Endometrial microvascular endothelial cells (primary cell): ENCODE measurements at regions not wholly inside any gene's neighbourhood (a gene's known extent, or its start where the extent isn't known, plus 50 kb on each side); places are given as distances from the start of the nearest gene placed in this dataset.

Source experiments
- in situ Hi-C: cut with HindIII; loops from 2 replicates; pipeline ENCODE4 v1.10.0; 2017; ENCODE audit warnings: low sequenced_read_pairs, low pct_unique_long_range_greater_than_20kb; ENCODE audit errors: inconsistent ontology term

DNA sequence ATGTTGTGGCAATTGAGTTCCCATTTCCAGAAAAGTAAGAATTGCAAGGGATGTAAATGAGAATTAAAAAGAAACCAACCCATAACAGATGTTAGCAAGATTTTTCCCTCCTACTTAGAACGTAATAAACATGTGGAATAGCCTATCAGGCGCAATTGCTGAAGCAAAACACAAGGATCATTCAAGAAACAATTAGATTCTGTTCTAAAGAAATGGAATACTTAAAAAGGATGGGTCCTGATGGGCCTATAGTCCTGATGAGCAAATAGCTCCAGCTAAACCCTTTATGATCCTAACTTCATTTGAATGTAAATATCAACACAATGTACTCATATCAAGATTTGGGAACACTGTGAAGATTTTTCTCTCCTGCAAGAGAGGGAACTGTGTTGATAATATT, 771.0 kb upstream of the CDH7 start:
- in situ Hi-C loops: no loop called here

DNA sequence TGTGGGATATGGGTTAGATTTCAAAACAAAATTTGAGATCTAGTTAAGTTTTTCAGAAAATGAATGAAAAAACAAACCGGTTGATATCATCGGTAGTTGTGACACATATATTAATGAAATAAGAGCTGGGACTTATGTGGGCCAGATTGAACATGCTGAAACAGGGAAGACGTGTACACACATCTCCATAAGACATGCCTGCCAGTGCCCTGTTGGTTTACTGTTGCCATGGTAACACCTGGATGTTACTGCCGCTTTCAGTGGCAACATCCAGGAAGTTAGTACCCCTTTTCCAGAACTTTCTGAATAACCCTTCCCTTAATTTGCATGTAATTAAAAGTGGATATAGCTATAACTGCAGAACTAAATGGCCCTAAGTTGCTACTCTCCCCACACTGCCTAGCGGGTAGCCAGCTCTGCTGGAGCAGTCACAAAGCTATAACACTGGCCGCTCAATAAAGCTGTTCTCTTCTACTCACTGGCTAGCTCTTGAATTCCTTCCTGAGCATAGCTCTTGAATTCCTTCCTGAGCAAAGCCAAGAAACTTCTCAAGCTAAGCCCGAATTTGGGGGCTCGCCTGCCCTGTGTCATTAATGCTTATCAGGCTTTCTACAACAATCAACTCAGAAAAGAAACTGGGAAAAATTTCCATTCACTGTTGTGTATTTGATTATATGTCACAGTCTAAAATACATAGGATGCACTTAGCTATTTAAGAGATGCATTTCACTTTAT, 776.3 kb upstream of the CDH7 start:
- in situ Hi-C loops: no loop called here

DNA sequence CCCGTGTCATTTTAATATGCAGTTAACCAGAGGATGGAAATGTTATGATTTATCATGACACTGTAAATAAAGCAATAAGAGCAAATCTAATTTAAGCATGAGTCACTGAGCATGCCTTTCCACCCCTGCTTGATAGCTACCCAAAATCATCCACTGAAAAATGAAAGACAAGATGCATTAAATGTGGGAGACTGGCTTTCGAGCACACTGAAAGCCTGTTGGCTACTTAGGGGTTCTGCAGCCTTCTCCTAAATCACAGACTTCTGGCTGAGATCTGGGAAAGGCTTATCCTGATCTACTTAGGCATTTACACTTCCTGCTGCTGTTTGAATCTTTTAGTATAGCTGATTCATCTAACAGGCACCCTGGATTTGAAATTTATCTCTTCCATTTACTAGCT, 778.3 kb upstream of the CDH7 start:
- in situ Hi-C loops: no loop called here

DNA sequence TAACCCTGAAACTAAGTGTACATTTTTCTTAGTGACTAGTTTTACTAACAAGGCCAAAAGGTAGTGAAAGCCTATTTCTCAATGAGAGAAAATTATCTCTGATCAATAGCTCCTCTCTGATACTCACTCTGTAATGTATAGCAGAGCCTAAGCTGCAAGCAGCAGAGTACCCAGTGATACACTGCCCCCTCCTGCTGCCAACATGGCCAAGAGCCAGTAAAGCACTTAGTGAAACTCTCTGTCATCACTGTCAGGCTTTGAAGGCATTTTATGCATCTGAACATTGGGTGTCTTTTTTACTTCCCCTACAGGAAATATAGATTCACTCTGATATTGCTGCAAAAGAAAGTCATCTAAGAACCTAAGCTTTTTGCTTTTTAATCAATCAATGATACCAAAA, 784.1 kb upstream of the CDH7 start:
- in situ Hi-C loops: no loop called here

DNA sequence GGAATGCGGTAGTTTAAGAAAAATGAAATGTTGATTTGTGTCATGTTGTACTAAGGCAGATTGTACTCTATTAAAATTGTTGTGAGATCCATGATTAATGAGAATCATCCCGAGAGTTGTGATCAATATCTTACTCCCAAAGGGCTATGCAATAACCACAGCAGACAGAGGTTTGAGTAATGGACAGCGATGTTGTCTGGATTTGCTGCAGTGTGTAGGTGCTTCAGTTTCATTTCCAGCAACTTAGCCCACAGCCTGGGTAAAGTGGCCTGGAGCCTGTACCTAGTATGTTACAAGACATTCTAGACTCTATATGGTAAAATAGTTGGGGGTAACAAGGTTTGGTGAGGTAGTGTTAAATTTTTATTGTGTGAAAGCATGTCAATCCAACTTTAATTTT, 794.3 kb upstream of the CDH7 start:
- in situ Hi-C loops: no loop called here

DNA sequence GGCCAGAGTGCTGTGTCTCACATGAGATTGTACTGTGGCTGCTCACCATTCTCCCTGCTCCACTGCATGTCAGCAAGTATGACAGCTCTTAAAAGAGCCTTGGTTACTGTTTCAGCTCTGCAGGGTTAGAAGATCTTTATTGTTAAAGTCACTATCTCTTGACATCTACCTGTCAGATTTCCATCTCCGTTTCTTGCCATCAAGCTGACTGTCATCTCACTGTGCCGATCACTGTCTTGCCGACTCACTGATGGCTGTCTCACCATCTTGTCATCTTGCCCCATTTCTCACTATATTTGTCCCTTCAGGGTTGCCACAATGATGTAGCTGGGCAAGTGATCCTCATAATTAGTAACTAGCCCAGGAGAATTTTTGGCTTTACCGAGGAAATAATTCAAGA, 800.9 kb upstream of the CDH7 start:
- in situ Hi-C loops: no loop called here

DNA sequence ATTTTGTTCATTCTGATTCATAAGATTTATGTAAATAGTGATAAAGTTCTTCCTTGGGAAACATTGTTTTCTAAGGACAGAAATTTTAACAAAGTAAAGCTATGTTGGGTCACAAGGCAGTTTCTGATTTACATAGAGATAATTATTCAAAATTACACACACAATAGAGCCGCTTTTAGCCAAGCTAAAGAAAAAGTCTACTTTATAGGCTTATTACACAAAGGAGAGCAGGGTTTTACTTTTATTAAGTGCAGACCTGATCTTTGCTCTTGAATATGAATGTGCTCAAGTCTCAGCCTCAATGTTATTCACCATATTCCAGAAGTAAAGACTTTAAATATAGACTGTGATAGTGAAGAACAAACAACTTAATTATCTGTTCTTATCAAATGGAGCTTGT, 787.8 kb upstream of the LINC00305 start:
- in situ Hi-C loops: no loop called here

DNA sequence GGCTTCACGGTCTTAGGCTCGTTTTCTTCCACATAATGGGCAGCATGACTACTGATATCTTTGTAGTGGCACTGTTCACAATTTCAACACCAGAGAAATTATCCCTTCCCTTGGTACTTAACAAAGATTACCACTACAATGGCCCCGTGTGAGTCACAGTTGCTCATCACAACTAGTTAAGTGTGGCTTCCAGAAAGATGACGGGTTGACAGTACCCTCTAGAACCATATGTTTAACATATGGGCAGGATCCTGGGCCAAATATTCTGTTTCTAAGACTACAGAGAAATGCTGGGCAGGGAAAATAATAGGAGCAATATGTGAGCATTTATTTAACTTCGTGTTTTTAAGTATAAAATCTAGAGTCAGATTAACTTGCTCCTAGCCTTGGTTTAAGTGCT, 780.1 kb upstream of the LINC00305 start:
- in situ Hi-C loops: no loop called here

DNA sequence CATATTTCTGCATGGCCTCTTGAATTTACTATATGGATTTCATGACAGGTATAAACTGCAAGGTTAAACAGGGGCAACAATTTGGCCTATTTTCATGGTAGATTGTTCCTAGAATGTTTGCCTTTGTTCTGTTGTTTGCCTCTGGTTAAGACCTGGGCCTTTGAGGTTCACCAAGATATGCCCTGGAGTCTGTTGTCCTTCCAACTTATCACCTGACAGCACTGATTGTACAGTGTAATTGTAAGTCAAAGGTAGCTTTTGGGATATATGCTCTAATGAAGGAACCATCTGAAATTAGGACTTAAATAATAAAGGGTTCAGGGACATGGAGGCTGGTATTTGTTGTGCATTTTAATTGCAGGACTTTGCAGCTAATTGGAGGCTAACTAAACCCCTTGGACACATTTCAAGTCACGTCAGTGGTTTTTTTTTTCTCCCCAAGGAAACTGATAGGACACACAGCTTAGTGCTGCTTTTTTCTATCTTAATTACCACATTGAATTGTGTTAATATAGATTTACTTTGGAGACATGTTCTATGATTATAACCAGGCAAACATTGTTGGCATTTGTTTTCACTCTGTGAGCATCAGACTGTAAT, 771.2 kb upstream of the LINC00305 start:
- in situ Hi-C loops: no loop called here

DNA sequence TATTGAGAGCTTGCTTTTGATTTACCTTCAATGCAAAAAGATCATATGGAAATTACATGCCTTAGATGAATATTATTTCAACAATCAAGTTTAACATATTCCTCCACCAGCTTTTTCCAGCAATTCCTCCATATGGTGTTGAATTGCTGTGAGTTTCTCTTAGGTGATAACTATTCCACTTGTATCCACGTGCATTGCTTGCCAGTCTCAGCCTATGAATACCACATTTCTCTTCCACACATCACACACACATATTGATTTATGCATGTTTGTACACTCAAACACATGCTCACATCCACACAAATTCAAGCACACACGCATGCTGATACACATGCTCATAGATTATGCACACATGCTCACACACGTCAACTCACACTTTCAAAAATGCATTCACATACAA, 770.0 kb upstream of the LINC00305 start:
- in situ Hi-C loops: no loop called here

DNA sequence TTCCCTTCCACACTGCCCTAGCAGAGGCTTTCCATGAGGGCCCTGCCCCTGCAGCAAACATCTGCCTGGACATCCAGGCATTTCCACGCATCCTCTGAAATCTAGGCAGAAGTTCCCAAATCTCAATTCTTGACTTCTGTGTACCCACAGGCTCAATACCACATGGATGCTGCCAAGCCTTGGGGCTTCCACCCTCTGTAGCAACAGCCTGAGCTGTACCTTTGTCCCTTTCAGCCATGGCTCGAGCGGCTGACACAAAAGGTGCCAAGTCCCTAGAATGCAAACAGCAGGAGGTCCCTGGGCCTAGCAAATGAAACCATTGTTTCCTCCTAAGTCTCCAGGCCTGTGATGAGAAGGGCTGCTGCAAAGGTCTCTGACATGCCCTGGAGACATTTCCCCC, 744.5 kb upstream of the LINC00305 start:
- in situ Hi-C loops: no loop called here

DNA sequence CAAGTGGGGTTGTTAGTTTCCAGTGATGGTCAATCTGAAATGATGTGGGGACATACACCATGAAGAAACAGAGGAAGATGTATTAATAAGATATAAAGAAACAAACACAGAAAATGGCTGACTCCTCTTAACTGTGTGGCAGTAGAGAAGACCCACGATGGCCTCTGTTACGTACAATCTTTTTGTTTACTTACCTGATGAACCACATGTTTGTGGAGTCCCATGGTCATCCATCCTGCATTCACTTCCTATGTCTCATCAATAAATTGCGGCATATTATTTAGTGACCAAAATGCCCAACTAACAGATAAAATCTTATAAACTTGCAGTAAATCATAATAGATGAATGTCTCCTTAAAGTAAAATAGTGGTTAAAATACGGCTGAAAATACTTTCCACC, 740.1 kb upstream of the LINC00305 start:
- in situ Hi-C loops: no loop called here

DNA sequence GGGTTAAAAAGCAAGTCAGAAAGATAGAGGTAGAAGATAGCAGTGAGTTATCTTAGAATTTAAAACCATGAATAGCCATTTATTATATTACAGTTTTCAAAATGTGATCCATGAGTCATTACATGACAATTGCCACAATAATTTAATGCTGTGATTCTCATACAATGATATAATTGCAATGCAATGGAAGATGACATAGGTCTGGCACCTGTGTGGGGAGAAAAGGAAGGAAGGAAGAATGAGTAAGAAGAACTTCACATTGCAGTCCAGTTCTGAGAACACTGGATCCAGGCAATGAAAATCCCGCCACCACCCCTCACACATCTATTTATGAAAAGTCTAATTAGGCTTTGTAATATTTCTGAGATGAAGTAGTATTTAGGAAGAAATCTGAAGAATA, 738.1 kb upstream of the LINC00305 start:
- in situ Hi-C loops: no loop called here

DNA sequence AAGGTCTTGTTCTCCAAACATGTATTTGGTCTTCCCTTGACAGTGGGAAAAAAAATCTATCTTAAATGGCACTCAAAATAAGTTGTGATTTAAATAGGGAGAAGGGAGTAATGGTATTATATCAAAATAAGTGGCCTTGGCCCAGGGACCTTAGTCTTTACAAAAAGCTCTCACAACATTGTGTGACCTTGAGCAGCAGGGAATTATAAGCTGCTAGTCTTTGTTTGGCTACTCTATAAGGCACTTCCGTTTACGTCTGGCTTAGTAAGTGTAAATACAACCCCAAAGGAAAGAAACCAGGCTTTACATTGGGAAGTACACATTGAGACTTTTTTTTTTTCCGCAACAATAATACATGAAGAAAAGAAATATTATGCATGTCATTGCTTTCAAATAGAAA, 734.0 kb upstream of the LINC00305 start:
- in situ Hi-C loops: no loop called here

DNA sequence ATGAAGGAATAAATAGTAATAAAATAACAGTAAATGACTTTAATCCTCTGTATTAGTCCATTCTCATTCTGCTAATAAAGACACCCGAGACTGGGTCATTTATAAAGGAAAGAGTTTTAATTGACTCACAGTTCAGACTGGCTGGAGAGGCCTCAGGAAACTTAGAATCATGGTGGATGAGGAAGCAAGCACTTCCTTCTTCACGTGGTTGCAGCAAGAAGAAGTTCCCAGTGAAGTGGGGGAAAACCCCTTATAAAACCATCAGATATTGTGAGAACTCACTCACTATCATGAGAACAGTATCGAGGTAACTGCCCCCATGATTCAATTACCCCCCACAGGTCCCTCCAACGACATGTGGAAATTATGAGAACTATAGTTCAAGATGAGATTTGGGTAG, 727.9 kb upstream of the LINC00305 start:
- in situ Hi-C loops: no loop called here

DNA sequence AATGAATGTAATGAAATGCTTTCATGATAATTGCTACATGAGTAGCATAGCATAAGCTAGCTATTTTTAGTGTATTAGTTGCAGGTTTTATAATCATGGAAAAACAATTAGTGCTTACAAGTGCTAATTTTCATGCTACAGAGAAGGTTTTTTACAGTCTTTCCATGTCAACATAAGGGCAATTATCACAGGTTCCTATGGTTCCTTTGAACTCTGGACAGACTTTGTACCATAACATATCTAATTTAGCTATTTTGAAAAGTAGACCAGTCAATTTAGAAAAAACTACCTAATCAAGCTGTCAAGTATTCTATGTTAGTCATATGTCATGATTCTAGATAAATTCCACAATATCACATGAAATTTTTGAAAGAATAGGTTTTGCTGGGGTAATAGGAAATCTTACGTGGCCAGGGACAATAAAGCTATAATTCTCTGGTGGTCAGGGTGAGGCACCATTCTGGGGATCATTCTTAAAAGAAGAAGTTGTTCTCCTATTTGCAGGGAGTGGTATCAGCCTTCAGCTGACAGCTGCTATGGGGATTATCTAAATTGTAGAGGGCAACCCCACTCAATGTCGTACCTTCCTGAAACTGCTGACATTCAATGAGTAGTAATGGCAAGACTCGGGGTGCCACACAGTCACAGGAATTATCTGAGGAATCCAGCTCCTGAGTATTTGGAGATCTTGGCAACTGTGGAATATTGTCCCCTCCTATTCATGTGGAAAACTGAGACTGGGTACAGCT, 724.0 kb upstream of the LINC00305 start:
- in situ Hi-C loops: no loop called here

DNA sequence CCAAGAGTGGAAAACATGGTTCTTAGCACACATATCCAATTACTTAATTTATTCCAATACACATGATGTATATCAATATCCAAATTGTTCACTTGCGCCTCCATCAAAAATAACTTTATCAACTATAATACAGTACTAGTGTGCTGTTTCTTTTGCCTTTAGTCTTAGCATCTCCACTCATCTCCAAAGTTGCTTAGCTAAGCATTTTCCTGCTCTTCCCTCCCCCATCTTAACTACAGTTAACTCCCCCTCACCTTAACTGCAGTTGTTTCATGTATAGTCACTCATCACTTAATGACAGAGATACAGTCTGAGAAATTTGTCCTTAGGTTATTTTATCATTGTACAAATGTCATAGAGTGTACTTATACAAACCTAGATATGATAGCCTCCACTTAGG, 705.2 kb upstream of the LINC00305 start:
- in situ Hi-C loops: no loop called here

DNA sequence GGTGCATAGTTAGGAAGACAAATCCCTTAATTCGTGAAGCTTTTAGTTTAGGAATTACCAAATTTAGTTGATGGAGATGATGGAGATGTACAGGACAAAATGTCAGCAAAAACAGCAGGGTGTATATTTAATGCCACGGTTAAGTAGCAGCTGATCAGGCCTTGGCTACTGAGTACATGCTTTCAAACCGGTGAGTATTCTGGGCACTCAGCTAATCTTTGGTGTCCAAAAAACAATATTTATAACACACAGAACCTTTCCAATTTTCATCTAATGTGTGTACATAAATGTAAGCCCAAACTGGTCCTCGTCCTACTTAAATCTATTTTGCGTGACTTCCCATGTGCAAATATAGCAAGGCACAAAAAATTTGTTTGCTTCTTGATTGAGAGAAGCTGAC, 703.4 kb upstream of the LINC00305 start:
- in situ Hi-C loops: no loop called here

DNA sequence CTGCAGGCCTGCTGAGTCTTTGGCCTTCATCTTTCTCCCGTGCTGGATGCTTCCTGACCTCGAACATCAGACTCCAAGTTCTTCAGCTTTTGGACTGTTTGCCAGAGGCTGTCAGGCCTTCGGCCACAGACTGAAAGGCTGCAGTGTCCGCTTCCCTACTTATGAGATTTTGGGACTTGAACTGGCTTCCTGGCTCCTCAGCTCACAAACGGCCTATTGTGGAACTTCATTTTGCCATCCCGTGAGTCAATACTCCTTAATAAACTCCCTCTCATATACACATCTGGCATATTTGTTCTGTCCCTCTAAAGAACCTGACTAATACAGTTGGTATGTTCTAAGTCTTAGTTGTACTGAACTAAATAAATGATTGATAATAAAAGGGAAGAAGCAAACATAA, 702.8 kb upstream of the LINC00305 start:
- in situ Hi-C loops: no loop called here

DNA sequence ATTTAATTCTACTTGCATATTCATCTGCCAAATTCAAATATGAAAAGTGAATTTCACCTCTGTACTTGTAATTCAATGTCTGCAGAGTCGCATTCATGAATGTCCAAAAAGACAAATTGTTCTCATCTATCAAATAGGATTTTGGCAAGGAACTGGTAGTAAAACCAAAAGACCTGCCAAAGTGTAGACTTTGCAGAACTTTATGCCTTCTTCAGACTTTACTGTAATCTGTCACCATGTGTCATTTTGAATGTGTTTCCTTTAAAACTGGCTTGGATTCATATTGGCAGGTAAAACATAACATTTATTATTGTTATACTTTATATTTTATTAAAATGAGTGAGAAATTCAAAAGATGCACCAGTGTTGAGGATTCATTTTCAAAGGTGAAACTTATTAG, 701.9 kb upstream of the LINC00305 start:
- in situ Hi-C loops: no loop called here
